Mesendoderm (in vitro differentiated cells): ENCODE measurements at regions not wholly inside any gene's neighbourhood (a gene's known extent, or its start where the extent isn't known, plus 50 kb on each side); places are given as distances from the start of the nearest gene placed in this dataset.

ENCODE experiments used
- DNase-seq: peaks from one replicate; pipeline ENCODE4 v3.0.0; 2013
- H2AK5ac ChIP-seq: 2 replicates; pipeline ENCODE4 v1.6.1; 2013; ENCODE audit warnings: low read length, inconsistent platforms
- H2BK120ac ChIP-seq: 2 replicates; pipeline ENCODE4 v1.6.1; 2013; ENCODE audit warnings: low read depth, mild to moderate bottlenecking, low read length, moderate library complexity, mixed read lengths
- H2BK15ac ChIP-seq: replicated peaks from 2 replicates; pipeline ENCODE4 v1.6.1; 2013; ENCODE audit warnings: low read depth, mild to moderate bottlenecking, moderate library complexity
- H2BK5ac ChIP-seq: 2 replicates; pipeline ENCODE4 v1.6.1; 2013; ENCODE audit warnings: low read length, inconsistent platforms
- H3K18ac ChIP-seq: 2 replicates; pipeline ENCODE4 v1.6.1; 2013; ENCODE audit warnings: mild to moderate bottlenecking, low read length, mixed read lengths
- H3K23ac ChIP-seq: one replicate; pipeline ENCODE4 v1.6.1; 2013; ENCODE audit warnings: low read length
- H3K27ac ChIP-seq: 2 replicates; pipeline ENCODE4 v1.5.1; 2013; ENCODE audit warnings: low read depth, mild to moderate bottlenecking, inconsistent platforms, low read length, moderate library complexity
- H3K27me3 ChIP-seq: 2 replicates; pipeline ENCODE4 v1.6.1; 2013; ENCODE audit warnings: low read length, control low read depth, mild to moderate bottlenecking, inconsistent platforms; ENCODE audit not compliant: insufficient read depth, poor library complexity
- H3K36me3 ChIP-seq: 2 replicates; pipeline ENCODE4 v1.6.1; 2013; ENCODE audit warnings: low read length, inconsistent platforms; ENCODE audit not compliant: control insufficient read depth, insufficient read depth
- H3K4ac ChIP-seq: one replicate; pipeline ENCODE4 v1.6.1; 2013; ENCODE audit warnings: low read depth, mild to moderate bottlenecking, low read length, moderate library complexity
- H3K4me1 ChIP-seq: 2 replicates; pipeline ENCODE4 v1.6.1; 2013; ENCODE audit warnings: low read depth, low read length, inconsistent platforms; ENCODE audit not compliant: control insufficient read depth
- H3K4me2 ChIP-seq: 2 replicates; pipeline ENCODE4 v1.6.1; 2013; ENCODE audit warnings: low read length
- H3K4me3 ChIP-seq: 2 replicates; pipeline ENCODE4 v1.5.1; 2013; ENCODE audit warnings: mild to moderate bottlenecking, low read length
- H3K56ac ChIP-seq: one replicate; pipeline ENCODE4 v1.6.1; 2013; ENCODE audit warnings: low read length
- H3K79me1 ChIP-seq: 2 replicates; pipeline ENCODE4 v1.6.1; 2013; ENCODE audit warnings: low read length, inconsistent platforms
- H3K79me2 ChIP-seq: 2 replicates; pipeline ENCODE4 v1.6.1; 2013; ENCODE audit warnings: mild to moderate bottlenecking, low read length; ENCODE audit not compliant: control insufficient read depth, insufficient read depth
- H3K9ac ChIP-seq: 2 replicates; pipeline ENCODE4 v1.6.1; 2013; ENCODE audit warnings: low read length, inconsistent platforms
- H4K5ac ChIP-seq: one replicate; pipeline ENCODE4 v1.6.1; 2013; ENCODE audit warnings: low read length
- H4K8ac ChIP-seq: one replicate; pipeline ENCODE4 v1.6.1; 2013; ENCODE audit warnings: low read depth, mild to moderate bottlenecking, control low read depth, low read length, moderate library complexity
- WGBS: extraction: QIAGEN DNeasy Blood & Tissue Kit; methylation state at CpG from one replicate; pipeline ENCODE4 v1.1.7; 2013; ENCODE audit warnings: low lambda C conversion rate, missing lambda C conversion rate; ENCODE audit not compliant: insufficient coverage; ENCODE audit errors: extremely low coverage; 5-methylcytosine and 5-hydroxymethylcytosine counted together

GRCh38 chr3:64743887-64744243, 56.1 kb upstream of the ADAMTS9 start:
- H3K4ac ChIP-seq = no peak overlapping the region
- WGBS = no CpG with 5 or more reads among the region's 4 CpGs
- H4K5ac ChIP-seq = no peak overlapping the region
- no peaks in the 10 kb centered on the region for H3K79me2 ChIP-seq
- H3K4me3 ChIP-seq = no peak overlapping the region
- no peaks in the 10 kb centered on the region for H3K27me3 ChIP-seq
- no peaks in the 10 kb centered on the region for H3K36me3 ChIP-seq
- H3K18ac ChIP-seq = no peak overlapping the region
- DNase-seq = no peak
- no peaks in the 10 kb centered on the region for H3K79me1 ChIP-seq
- no peak overlapping the region for H3K27ac ChIP-seq
- no peak overlapping the region for H3K4me2 ChIP-seq
- no peaks in the 10 kb centered on the region for H3K4me1 ChIP-seq
- H3K56ac ChIP-seq = no peak overlapping the region
- H2BK5ac ChIP-seq = no peak overlapping the region
- no peak overlapping the region for H4K8ac ChIP-seq
- H2BK120ac ChIP-seq = no peak overlapping the region
- H3K23ac ChIP-seq = no peak overlapping the region
- H3K9ac ChIP-seq = no peak overlapping the region
- H2BK15ac ChIP-seq = no peak overlapping the region
- no peak overlapping the region for H2AK5ac ChIP-seq

- H3K4me2 ChIP-seq = no peak overlapping the region
- H4K8ac ChIP-seq = no peak overlapping the region
- WGBS = no CpG with 5 or more reads among the region's 5 CpGs
- no peak overlapping the region for H3K56ac ChIP-seq
- H3K79me1 ChIP-seq = no peaks in the 10 kb centered on the region
- no peak overlapping the region for H3K27ac ChIP-seq
- H3K4me1 ChIP-seq = no peaks in the 10 kb centered on the region
- no peak overlapping the region for H2BK5ac ChIP-seq
- no peak overlapping the region for H3K18ac ChIP-seq
- no peak overlapping the region for H4K5ac ChIP-seq
- H3K36me3 ChIP-seq = no peaks in the 10 kb centered on the region
- H3K4me3 ChIP-seq = no peak overlapping the region
- no peak overlapping the region for H2BK120ac ChIP-seq
- H3K9ac ChIP-seq = no peak overlapping the region
- no peak overlapping the region for H2BK15ac ChIP-seq
- no peak overlapping the region for H3K23ac ChIP-seq
- no peak overlapping the region for H3K4ac ChIP-seq
- no peak overlapping the region for H2AK5ac ChIP-seq
- DNase-seq = no peak
- no peaks in the 10 kb centered on the region for H3K79me2 ChIP-seq
- no peaks in the 10 kb centered on the region for H3K27me3 ChIP-seq
These were observed 55.5 kb upstream of the ADAMTS9 start for GRCh38 chr3:64743156-64743886.

GRCh38 chr3:64741341-64741740, 53.5 kb upstream of the ADAMTS9 start:
- Histone ChIP-seq H3K4me1 (no peaks in the 10 kb centered on the region), H4K5ac (no peak overlapping the region), H3K4me2 (no peak overlapping the region), H3K9ac (no peak overlapping the region), H3K79me1 (no peaks in the 10 kb centered on the region), H3K27me3 (no peaks in the 10 kb centered on the region), H2AK5ac (no peak overlapping the region), H3K23ac (no peak overlapping the region), H3K27ac (no peak overlapping the region), H3K56ac (no peak overlapping the region), H2BK15ac (no peak overlapping the region), H3K79me2 (no peaks in the 10 kb centered on the region), H3K36me3 (no peaks in the 10 kb centered on the region), H3K18ac (no peak overlapping the region), H2BK5ac (no peak overlapping the region), H4K8ac (no peak overlapping the region), H2BK120ac (no peak overlapping the region), H3K4ac (no peak overlapping the region), H3K4me3 (no peak overlapping the region)
- no CpG with 5 or more reads among the region's 1 CpG for WGBS
- no peak for DNase-seq

GRCh38 chr3:64739971-64740631, 52.3 kb upstream of the ADAMTS9 start:
- Histone ChIP-seq H3K27me3 (no peaks in the 10 kb centered on the region), H3K79me2 (no peaks in the 10 kb centered on the region), H3K9ac (no peak overlapping the region), H2BK15ac (no peak overlapping the region), H3K18ac (no peak overlapping the region), H4K5ac (no peak overlapping the region), H2BK120ac (no peak overlapping the region), H2BK5ac (no peak overlapping the region), H3K36me3 (no peaks in the 10 kb centered on the region), H3K4me3 (no peak overlapping the region), H2AK5ac (no peak overlapping the region), H3K4me2 (no peak overlapping the region), H3K4me1 (no peaks in the 10 kb centered on the region), H3K56ac (no peak overlapping the region), H3K4ac (no peak overlapping the region), H3K23ac (no peak overlapping the region), H3K79me1 (no peaks in the 10 kb centered on the region), H4K8ac (no peak overlapping the region), H3K27ac (no peak overlapping the region)
- DNase-seq = no peak
- no CpG with 5 or more reads among the region's 11 CpGs for WGBS
